GM12878 (cell line): ENCODE measurements at regions not wholly inside any gene's neighbourhood (a gene's known extent, or its start where the extent isn't known, plus 50 kb on each side); places are given as distances from the start of the nearest gene placed in this dataset.

Source experiments
- ATAC-seq: fragments of 200-7000 bp; cut with Tn5 transposase; 3 replicates; pipeline ENCODE4 v1.9.1; 2020; ENCODE audit warnings: mild to moderate bottlenecking, moderate library complexity
- BruUV-seq: library from RNA; stranded (reverse); fragments of 400-500 nt; replicated peaks from 2 replicates; lab custom pipeline; 2021; lab: Mats Ljungman, UMichigan
- CTCF ChIA-PET: fragments of 300-600 bp; sonication (Branson Sonifier 250); formaldehyde crosslinking; extraction: SDS; loops from one replicate; lab custom pipeline; 2021; ENCODE audit warnings: inconsistent platforms; lab: Yijun Ruan, JAX
- POLR2A ChIA-PET: fragments of 350-600 bp; formaldehyde crosslinking; extraction: SDS; loops from one replicate; lab custom pipeline; 2021; ENCODE audit warnings: inconsistent platforms; lab: Charles Lee
- RAD21 ChIA-PET: fragments of 300-600 bp; sonication (Branson Sonifier 250); formaldehyde crosslinking; loops from one replicate; lab custom pipeline; 2023; ENCODE audit warnings: antibody characterized with exemption; ENCODE audit not compliant: unreplicated experiment; lab: Charles Lee
- SMC1A ChIA-PET: fragments of 300-600 bp; sonication (Branson Sonifier 250); formaldehyde crosslinking; loops from one replicate; lab custom pipeline; 2023; ENCODE audit not compliant: unreplicated experiment, uncharacterized antibody; lab: Charles Lee
- DNase-seq: peaks from one replicate; pipeline ENCODE4 v3.0.0-alpha.2; 2011; ENCODE audit warnings: low read depth, low spot score
- FAIRE-seq: peaks from 3 replicates; lab custom pipeline; 2011; peaks lifted over from hg19 to GRCh38; lab: Jason Lieb, UNC
- H2AFZ ChIP-seq: 2 replicates; pipeline ENCODE4 v1.6.0; 2011; ENCODE audit warnings: low read depth, low read length, control low read depth; ENCODE audit not compliant: control insufficient read depth
- H3K27ac ChIP-seq: 2 replicates; pipeline ENCODE4 v1.5.1; 2011; ENCODE audit warnings: control low read depth; ENCODE audit not compliant: control insufficient read depth, insufficient read depth
- H3K27me3 ChIP-seq, 2 experiments: replicated peaks in 1 of 2; 2 replicates each; pipeline versions ENCODE4 v1.6.0 to v1.6.1; 2011; ENCODE audit warnings: low read length in 1 of 2; ENCODE audit not compliant: control insufficient read depth in 2 of 2, insufficient read depth in 2 of 2
- H3K36me3 ChIP-seq, 2 experiments: 2 replicates each; pipeline ENCODE4 v1.5.1; 2011; ENCODE audit warnings: low read length in 1 of 2; ENCODE audit not compliant: control insufficient read depth in 2 of 2, insufficient read depth in 2 of 2
- H3K4me1 ChIP-seq: 2 replicates; pipeline ENCODE4 v1.6.1; 2011; ENCODE audit warnings: mild to moderate bottlenecking, low read length, moderate library complexity, mixed read lengths; ENCODE audit not compliant: control insufficient read depth, insufficient read depth
- H3K4me2 ChIP-seq: 2 replicates; pipeline ENCODE4 v1.6.0; 2011; ENCODE audit warnings: control low read depth; ENCODE audit not compliant: control insufficient read depth, insufficient read depth
- H3K4me3 ChIP-seq: fragments of 200-600 bp; sonication (generic); 2 replicates; pipeline ENCODE4 v1.5.1; 2016
- H3K79me2 ChIP-seq: 2 replicates; pipeline ENCODE4 v1.6.0; 2011; ENCODE audit warnings: low read length; ENCODE audit not compliant: control insufficient read depth, insufficient read depth
- H3K9ac ChIP-seq: 2 replicates; pipeline ENCODE4 v1.8.0; 2011; ENCODE audit warnings: low read length, control low read depth, mixed read lengths; ENCODE audit not compliant: control insufficient read depth, insufficient read depth
- H3K9me3 ChIP-seq: replicated peaks from 3 replicates; pipeline ENCODE4 v1.5.1; 2011; ENCODE audit warnings: mild to moderate bottlenecking, low read length; ENCODE audit not compliant: control insufficient read depth, insufficient read depth
- H4K20me1 ChIP-seq: 2 replicates; pipeline ENCODE4 v1.6.0; 2011; ENCODE audit not compliant: control insufficient read depth, insufficient read depth
- EED ChIP-seq: sonication (generic); IDR thresholded peaks from 2 replicates; pipeline ENCODE4 v1.6.1; 2016; ENCODE audit warnings: antibody characterized with exemption, low read depth
- ETV6 ChIP-seq, 2 experiments: fragments of 450-650 bp in 1 of 2; IDR thresholded peaks in 1 of 2; conservative IDR thresholded peaks in 1 of 2; 2 replicates each; pipeline ENCODE4 v1.6.1; 2014; ENCODE audit warnings: antibody characterized with exemption in 1 of 2, borderline replicate concordance in 1 of 2, low read depth in 1 of 2, mild to moderate bottlenecking in 1 of 2, moderate library complexity in 1 of 2
- HDAC6 ChIP-seq: fragments of 200-600 bp; sonication (generic); IDR thresholded peaks from one replicate; pipeline ENCODE4 v1.8.0; 2017; ENCODE audit warnings: antibody characterized with exemption; ENCODE audit not compliant: unreplicated experiment
- IKZF2 ChIP-seq, 2 experiments: fragments of 450-650 bp; IDR thresholded peaks; 2 replicates each; pipeline ENCODE4 v1.6.1; 2017; ENCODE audit warnings: mild to moderate bottlenecking in 2 of 2, moderate library complexity in 2 of 2
- KLF5 ChIP-seq: fragments of 450-650 bp; IDR thresholded peaks from 2 replicates; pipeline ENCODE4 v1.6.1; 2014; ENCODE audit warnings: mild to moderate bottlenecking; ENCODE audit not compliant: partially characterized antibody
- LARP7 ChIP-seq: fragments of 450-650 bp; IDR thresholded peaks from 2 replicates; pipeline ENCODE4 v1.6.1; 2017; ENCODE audit warnings: mild to moderate bottlenecking
- MXI1 ChIP-seq: fragments of 150-350 bp; IDR thresholded peaks from 2 replicates; pipeline ENCODE4 v1.6.1; 2011; ENCODE audit warnings: low read depth, mild to moderate bottlenecking, inconsistent platforms, low read length, improper control_type of control experiment
- NFXL1 ChIP-seq: fragments of 450-650 bp; IDR thresholded peaks from 2 replicates; pipeline ENCODE4 v1.6.1; 2017; ENCODE audit warnings: antibody characterized with exemption, mild to moderate bottlenecking, borderline replicate concordance
- NR2C1 ChIP-seq: fragments of 450-650 bp; IDR thresholded peaks from 2 replicates; pipeline ENCODE4 v1.6.1; 2017; ENCODE audit warnings: antibody characterized with exemption, mild to moderate bottlenecking, moderate library complexity
- POU2F2 ChIP-seq: IDR thresholded peaks from 3 replicates; pipeline ENCODE4 v1.6.1; 2011; ENCODE audit warnings: low read depth, mild to moderate bottlenecking, low read length, borderline replicate concordance
- SMAD1 ChIP-seq: fragments of 450-650 bp; IDR thresholded peaks from 2 replicates; pipeline ENCODE4 v1.6.1; 2018; ENCODE audit warnings: mild to moderate bottlenecking, low read depth; ENCODE audit not compliant: partially characterized antibody
- TARDBP ChIP-seq: IDR thresholded peaks from 2 replicates; pipeline ENCODE4 v1.6.1; 2016; ENCODE audit warnings: borderline replicate concordance
- ZNF207 ChIP-seq: fragments of 450-650 bp; IDR thresholded peaks from 2 replicates; pipeline ENCODE4 v1.6.1; 2014; ENCODE audit warnings: antibody characterized with exemption, mild to moderate bottlenecking, borderline replicate concordance
- WGBS: methylation state at CpG from one replicate; pipeline ENCODE4 v1.1.6; 2016; ENCODE audit warnings: low lambda C conversion rate; ENCODE audit not compliant: insufficient replicate concordance, insufficient coverage; ENCODE audit errors: missing lambda C conversion rate; 5-methylcytosine and 5-hydroxymethylcytosine counted together
- in situ Hi-C: fragments of 300-500 bp; cut with MboI; formaldehyde crosslinking; loops from 9 replicates; pipeline ENCODE4 v1.14.3; 2018; ENCODE audit warnings: mixed read lengths
- intact Hi-C: fragments of 100-400 bp; cut with micrococcal nuclease; formaldehyde crosslinking; loops from one replicate; pipeline ENCODE4 v1.14.2; 2022; ENCODE audit not compliant: unreplicated experiment
- TF ChIP-seq, protein P1 (sequence below), 3 experiments: IDR thresholded peaks in 2 of 3; conservative IDR thresholded peaks in 1 of 3; 2 replicates each; pipeline ENCODE4 v1.5.1; 2011; ENCODE audit warnings: low read depth in 3 of 3, low read length in 3 of 3, mild to moderate bottlenecking in 3 of 3, control low read depth in 2 of 3, moderate library complexity in 2 of 3, inconsistent platforms in 1 of 3, mixed read lengths in 1 of 3; ENCODE audit not compliant: control insufficient read depth in 2 of 3, insufficient read depth in 1 of 3; ENCODE audit errors: extremely low read depth in 1 of 3
- TF ChIP-seq, protein P2 (sequence below): fragments of 450-650 bp; IDR thresholded peaks from 2 replicates; pipeline ENCODE4 v1.6.1; 2014; ENCODE audit warnings: mild to moderate bottlenecking
- TF ChIP-seq, protein P3 (sequence below): IDR thresholded peaks from 2 replicates; pipeline ENCODE4 v1.6.1; 2011; ENCODE audit warnings: borderline replicate concordance, low read depth, mild to moderate bottlenecking, moderate library complexity, low read length; ENCODE audit not compliant: insufficient read depth, poor library complexity, severe bottlenecking
- TF ChIP-seq, protein P4 (sequence below): IDR thresholded peaks from 2 replicates; pipeline ENCODE4 v1.6.1; 2012; ENCODE audit warnings: low read length, inconsistent platforms
- TF ChIP-seq, protein P5 (sequence below): fragments of 450-650 bp; IDR thresholded peaks from 2 replicates; pipeline ENCODE4 v1.6.1; 2017; ENCODE audit warnings: low read depth, mild to moderate bottlenecking, moderate library complexity

DNA sequence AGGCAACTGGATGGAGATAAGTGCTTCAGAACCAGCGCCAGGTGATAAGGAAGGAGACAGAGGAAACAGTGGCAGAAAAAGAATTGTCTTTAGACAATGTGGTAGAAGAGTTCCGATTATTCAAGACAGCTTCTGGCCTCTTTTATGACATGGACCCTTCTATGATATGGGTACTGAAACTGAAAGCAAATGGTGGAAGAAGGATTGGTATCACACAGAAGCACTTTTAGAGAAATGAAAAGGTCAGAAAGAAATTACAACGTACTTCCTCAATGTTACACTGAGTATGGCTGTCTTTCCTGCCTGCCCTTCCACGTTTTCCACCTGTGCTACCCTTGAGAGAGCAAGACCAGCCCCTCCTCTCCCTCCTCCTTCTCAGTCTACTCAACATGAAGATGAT lies 959.3 kb downstream of the DNAH5 start:
- ChIA-PET RAD21 (no interaction called here), POLR2A (no interaction called here), CTCF (no interaction called here), SMC1A (no interaction called here)
- WGBS = 21% methylated on average over 4 of the region's 4 CpGs
- intact Hi-C loops = no loop called here
- Histone ChIP-seq H3K79me2 (no peaks in the 10 kb centered on the region), H4K20me1 (no peaks in the 10 kb centered on the region), H2AFZ (no peak overlapping the region), H3K9ac (no peak overlapping the region), H3K36me3 (no peaks in the 10 kb centered on the region), H3K27me3 (no peaks in the 10 kb centered on the region), H3K4me3 (no peak overlapping the region), H3K4me2 (no peak overlapping the region), H3K4me1 (no peaks in the 10 kb centered on the region), H3K9me3 (no peaks in the 10 kb centered on the region), H3K27ac (no peak overlapping the region)
- FAIRE-seq (no peak), ATAC-seq (no peak), DNase-seq (no peak)
- in situ Hi-C loops = no loop called here
- BruUV-seq = no TSS peak
- no peak for TF ChIP-seq LARP7
- TF ChIP-seq TARDBP = no peak
- TF ChIP-seq HDAC6 = no peak
- TF ChIP-seq, protein P1, sequence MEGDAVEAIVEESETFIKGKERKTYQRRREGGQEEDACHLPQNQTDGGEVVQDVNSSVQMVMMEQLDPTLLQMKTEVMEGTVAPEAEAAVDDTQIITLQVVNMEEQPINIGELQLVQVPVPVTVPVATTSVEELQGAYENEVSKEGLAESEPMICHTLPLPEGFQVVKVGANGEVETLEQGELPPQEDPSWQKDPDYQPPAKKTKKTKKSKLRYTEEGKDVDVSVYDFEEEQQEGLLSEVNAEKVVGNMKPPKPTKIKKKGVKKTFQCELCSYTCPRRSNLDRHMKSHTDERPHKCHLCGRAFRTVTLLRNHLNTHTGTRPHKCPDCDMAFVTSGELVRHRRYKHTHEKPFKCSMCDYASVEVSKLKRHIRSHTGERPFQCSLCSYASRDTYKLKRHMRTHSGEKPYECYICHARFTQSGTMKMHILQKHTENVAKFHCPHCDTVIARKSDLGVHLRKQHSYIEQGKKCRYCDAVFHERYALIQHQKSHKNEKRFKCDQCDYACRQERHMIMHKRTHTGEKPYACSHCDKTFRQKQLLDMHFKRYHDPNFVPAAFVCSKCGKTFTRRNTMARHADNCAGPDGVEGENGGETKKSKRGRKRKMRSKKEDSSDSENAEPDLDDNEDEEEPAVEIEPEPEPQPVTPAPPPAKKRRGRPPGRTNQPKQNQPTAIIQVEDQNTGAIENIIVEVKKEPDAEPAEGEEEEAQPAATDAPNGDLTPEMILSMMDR (IDR thresholded peaks at IDR 0.05 in 2 of 3, conservative IDR thresholded peaks at IDR 0.05 in 1 of 3; ENCODE audit: control insufficient read depth in 2 of 3, extremely low read depth in 1 of 3, insufficient read depth in 1 of 3, low read depth in 3 of 3, low read length in 3 of 3) = no peak
- TF ChIP-seq SMAD1 = no peak
- TF ChIP-seq ZNF207 = no peak
- TF ChIP-seq NFXL1 = no peak
- TF ChIP-seq IKZF2 (IDR thresholded peaks at IDR 0.05) = no peak
- TF ChIP-seq, protein P2, sequence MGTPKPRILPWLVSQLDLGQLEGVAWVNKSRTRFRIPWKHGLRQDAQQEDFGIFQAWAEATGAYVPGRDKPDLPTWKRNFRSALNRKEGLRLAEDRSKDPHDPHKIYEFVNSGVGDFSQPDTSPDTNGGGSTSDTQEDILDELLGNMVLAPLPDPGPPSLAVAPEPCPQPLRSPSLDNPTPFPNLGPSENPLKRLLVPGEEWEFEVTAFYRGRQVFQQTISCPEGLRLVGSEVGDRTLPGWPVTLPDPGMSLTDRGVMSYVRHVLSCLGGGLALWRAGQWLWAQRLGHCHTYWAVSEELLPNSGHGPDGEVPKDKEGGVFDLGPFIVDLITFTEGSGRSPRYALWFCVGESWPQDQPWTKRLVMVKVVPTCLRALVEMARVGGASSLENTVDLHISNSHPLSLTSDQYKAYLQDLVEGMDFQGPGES = no peak
- TF ChIP-seq, protein P3, sequence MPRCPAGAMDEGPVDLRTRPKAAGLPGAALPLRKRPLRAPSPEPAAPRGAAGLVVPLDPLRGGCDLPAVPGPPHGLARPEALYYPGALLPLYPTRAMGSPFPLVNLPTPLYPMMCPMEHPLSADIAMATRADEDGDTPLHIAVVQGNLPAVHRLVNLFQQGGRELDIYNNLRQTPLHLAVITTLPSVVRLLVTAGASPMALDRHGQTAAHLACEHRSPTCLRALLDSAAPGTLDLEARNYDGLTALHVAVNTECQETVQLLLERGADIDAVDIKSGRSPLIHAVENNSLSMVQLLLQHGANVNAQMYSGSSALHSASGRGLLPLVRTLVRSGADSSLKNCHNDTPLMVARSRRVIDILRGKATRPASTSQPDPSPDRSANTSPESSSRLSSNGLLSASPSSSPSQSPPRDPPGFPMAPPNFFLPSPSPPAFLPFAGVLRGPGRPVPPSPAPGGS = no peak
- no peak for TF ChIP-seq MXI1
- TF ChIP-seq KLF5 = no peak
- TF ChIP-seq NR2C1 = no peak
- no peak for TF ChIP-seq EED
- TF ChIP-seq POU2F2 = no peak
- no peak for TF ChIP-seq ETV6 (conservative IDR thresholded peaks at IDR 0.05 in 1 of 2, IDR thresholded peaks at IDR 0.05 in 1 of 2; ENCODE audit: borderline replicate concordance in 1 of 2, low read depth in 1 of 2)
- TF ChIP-seq, protein P4, sequence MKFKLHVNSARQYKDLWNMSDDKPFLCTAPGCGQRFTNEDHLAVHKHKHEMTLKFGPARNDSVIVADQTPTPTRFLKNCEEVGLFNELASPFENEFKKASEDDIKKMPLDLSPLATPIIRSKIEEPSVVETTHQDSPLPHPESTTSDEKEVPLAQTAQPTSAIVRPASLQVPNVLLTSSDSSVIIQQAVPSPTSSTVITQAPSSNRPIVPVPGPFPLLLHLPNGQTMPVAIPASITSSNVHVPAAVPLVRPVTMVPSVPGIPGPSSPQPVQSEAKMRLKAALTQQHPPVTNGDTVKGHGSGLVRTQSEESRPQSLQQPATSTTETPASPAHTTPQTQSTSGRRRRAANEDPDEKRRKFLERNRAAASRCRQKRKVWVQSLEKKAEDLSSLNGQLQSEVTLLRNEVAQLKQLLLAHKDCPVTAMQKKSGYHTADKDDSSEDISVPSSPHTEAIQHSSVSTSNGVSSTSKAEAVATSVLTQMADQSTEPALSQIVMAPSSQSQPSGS = no peak
- TF ChIP-seq, protein P5, sequence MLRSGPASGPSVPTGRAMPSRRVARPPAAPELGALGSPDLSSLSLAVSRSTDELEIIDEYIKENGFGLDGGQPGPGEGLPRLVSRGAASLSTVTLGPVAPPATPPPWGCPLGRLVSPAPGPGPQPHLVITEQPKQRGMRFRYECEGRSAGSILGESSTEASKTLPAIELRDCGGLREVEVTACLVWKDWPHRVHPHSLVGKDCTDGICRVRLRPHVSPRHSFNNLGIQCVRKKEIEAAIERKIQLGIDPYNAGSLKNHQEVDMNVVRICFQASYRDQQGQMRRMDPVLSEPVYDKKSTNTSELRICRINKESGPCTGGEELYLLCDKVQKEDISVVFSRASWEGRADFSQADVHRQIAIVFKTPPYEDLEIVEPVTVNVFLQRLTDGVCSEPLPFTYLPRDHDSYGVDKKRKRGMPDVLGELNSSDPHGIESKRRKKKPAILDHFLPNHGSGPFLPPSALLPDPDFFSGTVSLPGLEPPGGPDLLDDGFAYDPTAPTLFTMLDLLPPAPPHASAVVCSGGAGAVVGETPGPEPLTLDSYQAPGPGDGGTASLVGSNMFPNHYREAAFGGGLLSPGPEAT = no peak
